ENCODE measurements at regions not wholly inside any gene's neighbourhood (a gene's known extent, or its start where the extent isn't known, plus 50 kb on each side); places are given as distances from the start of the nearest gene placed in this dataset.

DNA sequence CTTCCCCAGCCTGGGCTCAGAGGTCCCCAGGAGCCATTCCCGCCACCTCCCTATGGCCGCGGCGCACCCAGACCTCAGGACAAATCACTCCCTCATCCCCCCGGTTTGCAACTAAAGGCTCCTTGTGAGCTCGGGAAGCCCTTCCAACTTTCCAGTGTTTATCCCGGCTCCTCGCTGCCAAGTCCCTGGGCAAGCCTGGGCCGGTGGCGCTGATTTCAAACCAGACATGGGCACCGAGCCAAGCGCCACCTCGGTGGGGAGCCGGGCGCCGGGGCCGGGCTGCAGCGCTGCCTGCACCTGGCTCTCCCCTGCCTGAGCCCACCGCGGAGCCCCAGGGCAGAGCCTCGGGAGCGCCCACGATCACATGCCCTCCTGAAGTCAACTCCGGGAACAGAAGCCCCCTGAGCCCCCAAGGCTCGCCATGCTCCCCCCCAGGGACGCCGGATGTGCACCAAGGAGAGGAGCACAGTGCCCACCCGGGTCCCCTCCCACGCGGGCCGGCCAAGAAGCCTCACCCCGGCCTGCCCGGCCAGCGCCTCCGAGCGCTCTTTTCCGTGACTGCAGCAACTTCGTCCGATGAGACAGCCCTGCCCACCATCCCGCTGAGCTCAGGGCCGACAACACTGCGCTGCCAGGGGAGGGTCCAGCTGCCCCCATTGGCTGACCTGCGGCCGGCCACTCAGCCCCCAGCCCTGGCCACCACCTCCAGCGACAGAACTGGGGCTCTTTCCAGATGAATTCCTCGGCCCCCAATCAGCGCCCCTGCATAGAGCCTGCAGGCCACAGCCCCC is 50.0 kb downstream of the NCOR2 start:
- no peak for DNase-seq

DNA sequence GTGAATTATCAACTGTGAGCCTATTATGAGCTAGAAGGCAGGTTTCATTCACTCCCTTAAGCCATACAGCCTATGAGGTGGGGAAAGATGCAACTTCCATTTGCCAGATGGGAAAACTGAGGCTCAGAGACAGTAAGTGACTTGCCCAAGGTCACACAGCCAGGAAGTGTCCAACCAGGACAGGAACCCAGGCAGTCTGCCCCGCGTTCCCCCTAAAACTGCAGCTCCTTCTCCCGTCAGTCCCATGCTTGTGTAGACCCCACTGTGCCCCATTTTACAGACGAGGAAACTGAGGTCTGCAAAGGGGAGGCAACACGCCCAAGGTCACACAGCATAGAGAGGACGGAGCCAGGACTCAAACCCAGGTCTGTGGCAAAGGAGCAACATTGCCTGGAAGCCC is 50.6 kb downstream of the NCOR2 start:
- DNase-seq, result no peak

DNA sequence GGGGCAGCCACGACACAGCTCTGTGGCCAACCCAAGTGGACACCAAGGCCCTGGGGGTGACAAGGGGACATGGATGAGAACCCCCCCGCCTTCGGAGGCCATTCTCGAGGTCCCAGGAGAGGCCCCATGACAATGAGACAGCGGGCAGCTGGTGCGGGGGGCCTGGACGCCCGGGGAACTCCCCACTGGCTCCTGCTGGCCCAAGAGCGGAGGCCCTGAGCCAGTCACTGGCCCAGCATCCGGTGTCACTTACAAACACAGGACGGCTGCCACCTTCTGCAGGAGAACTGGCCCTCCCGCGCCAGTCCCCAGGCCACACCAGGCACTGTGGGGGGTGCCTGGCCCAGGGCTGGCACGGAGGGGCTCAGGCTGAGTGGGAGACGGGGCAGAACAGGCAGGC is 51.4 kb downstream of the NCOR2 start:
- DNase-seq, result no peak

GRCh38 chr12:124514996-124515932 is 52.1 kb downstream of the NCOR2 start:
- no peak for DNase-seq

DNA sequence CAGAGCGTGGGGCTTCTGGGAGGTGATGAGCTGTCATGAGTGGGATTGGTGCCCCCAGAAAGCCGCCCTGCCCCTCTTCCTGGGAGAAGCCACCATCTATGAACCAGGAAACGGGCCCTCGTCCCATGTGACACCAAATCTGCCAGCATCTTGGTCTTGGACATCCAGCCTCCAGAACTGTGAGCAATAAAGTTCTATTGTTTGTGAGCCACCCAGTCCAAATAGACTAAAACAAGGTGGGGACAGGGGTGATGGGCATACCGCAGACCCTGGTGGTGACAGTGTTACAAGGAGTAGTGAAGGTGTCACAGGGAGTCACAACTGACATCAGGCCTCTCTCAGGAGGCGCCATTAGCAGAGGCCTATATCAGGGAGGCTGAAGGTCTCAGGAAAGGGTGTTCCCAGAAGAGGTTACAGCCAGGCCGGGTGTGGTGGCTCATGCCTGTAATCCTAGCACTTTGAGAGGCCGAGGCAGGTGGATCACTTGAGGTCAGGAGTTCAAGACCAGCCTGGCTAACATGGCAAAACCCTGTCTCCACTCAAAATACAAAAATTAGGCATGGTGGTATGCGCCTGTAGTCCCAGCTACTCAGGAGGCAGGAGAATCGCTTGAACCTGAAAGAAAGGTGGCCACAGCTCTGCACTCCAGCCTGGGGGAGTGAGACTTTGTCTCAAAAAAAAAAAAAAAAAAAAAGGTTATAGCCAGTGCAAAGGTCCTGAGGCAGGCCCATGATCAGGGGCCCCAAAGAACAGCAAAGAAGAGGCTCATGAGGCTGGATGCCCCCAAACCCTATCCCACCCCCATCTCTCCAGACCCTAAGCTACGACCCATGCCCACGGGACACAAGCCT is 53.0 kb downstream of the NCOR2 start:
- no peak for DNase-seq

DNA sequence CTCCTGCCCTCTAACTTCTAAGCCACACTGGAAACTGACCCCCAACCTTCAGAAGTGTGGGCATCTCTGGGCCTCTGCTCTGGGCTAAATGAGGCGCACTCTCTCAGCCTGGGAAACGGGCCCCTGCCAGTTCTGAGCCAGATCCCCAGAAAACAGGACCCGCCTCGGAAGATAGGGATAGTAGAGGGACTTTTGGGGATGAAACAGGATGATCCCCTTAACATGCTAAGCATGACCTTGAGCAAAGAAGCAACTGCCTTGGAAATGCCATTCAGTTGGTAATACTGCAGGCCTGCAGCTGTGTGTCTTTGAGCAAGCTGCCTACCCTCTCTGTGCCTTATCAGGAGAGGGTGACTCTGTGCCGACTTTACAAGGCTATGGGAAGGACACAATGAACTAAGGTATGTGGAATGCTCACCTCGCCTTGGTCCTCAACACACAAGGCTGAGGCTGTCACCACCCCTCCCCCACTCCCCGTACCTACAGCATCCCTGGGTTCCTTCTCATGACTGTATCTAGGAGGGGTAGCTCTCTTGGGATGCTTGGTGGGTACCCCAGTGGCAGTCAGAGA is 54.0 kb downstream of the NCOR2 start:
- DNase-seq, result no peak

DNA sequence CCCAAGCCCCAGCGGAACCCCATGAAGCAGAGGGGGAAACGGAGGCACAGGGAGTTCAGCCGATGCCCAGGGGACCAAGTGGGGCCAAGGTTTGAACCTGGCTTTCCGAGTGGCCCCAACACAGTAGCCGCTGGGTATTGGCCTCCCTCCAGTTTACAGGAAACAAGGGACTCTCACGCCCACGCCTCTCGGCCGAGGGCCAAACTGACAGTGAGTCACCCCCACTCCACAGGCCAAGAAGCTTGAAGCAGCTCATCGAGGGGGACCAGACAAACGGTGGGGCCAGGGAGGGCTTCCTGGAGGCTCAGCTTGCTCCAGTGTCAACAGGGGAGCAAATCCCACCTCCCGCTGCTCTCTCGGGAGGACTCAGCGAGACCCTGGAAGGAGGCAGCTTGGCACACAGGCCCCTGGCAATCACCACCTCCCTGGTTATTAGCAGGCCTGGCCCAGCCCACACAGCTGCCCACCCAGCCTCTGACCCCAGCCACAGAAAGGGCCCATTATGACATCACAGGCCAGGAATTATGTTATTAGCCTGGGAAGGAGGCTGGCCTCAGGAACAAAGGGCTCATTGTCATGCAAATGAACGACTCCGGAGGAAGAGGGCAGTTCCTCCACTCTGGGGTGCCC is 54.6 kb downstream of the NCOR2 start:
- DNase-seq, result no peak

GRCh38 chr12:124511259-124511985 is 56.0 kb downstream of the NCOR2 start:
- DNase-seq, result no peak

DNA sequence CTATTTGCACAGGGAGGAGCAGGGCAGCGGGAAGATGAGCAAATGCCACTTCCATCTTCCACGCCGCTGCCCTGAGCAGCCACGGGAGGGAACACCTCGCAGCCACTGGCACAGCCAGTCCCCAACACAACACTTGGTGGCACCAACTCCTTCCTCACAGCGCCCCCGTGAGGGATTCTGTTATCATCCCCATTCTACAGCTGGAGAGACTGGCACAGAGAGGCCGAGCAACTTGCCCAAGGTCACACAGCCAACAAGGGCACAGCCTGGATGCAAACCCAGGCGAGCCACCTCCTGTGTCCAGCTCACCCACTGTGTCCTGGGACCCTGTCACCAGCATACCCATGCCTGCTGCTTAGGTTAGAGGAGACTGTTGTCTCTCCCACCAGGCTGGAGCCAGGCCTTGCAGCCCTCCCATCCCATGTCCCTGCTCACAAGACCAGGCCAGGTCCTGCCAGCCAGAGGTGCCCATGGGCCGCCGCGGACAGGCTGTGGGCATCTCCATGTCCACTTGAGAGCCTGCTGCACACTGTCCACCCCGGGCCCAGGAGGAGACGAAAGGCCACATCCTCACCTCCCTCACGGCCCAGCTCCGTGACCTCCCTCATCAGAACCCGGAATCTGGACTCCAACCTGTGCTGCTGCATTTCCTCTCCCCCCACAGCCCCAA is 57.0 kb downstream of the NCOR2 start:
- no peak for DNase-seq

DNA sequence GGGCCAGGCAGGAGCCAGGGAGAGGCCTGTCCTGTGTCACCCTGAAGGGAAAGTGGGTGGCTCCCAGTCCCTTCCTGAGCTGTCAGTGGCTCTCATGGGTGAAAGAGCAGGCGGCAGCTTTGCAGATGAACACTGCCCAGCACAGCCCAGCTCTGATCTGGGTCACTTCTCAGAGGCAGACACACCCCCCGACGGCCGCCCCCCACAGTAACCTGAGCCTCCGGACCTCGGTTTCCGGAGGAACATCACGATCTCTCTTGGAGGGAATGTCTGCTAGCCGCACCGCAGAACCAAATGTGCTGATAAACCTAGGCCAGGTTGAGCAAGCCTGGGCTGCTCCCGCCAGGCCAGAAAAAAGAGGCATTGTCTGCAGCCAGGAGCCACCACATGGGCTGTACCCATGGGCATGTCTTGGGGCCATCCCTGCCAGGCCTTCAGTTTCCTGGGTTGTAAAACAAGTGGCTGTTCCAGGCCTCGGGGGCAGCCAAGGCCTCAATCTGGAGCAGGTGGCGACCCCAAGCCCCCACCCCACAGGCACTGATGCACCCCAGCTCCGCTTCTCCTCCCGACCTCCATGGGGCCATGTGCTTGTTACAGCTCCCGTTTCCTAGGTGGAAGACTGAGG is 57.6 kb downstream of the NCOR2 start:
- no peak for DNase-seq

GRCh38 chr12:124509300-124509675 is 58.1 kb downstream of the NCOR2 start:
- no peak for DNase-seq

- DNase-seq, result no peak
Observed at GRCh38 chr12:124508381-124509079, 58.9 kb downstream of the NCOR2 start.

GRCh38 chr12:124507188-124508109 is 60.0 kb downstream of the NCOR2 start:
- no peak for DNase-seq

GRCh38 chr12:124506832-124507153 is 60.6 kb downstream of the NCOR2 start:
- no peak for DNase-seq

DNA sequence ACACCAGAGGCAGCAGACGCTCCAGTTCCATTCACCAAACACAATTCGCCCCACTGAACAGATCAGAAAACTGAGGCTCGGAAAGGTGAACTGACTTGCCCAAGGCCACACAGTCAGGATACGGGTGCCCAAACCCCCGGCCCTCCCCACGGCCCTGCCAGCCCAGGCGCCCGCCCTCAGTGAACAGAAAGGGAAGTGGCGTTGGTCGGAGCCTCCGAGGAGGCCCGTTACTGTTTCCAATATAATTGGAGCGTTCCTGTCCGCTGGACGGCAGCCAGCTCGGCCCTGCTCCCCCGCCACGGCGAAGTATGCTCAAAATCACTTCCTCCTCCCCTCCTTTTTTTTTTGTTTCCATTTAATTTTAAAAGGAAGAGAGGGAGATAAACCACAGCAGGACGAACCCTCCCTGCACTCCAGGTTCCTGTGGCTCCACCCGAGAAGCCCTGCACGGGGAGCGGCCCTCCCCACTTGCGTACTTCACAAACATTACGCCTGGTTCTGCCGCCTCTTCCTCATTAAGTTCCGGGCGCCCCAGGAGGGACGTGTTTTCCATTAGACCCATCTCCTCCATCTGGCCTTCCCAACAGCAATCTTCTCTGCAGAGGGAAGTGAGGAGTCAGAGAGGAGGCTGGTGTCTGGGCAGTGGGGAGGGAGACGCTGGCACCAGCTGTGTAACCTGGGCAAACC is 61.1 kb downstream of the NCOR2 start:
- no peak for DNase-seq

DNA sequence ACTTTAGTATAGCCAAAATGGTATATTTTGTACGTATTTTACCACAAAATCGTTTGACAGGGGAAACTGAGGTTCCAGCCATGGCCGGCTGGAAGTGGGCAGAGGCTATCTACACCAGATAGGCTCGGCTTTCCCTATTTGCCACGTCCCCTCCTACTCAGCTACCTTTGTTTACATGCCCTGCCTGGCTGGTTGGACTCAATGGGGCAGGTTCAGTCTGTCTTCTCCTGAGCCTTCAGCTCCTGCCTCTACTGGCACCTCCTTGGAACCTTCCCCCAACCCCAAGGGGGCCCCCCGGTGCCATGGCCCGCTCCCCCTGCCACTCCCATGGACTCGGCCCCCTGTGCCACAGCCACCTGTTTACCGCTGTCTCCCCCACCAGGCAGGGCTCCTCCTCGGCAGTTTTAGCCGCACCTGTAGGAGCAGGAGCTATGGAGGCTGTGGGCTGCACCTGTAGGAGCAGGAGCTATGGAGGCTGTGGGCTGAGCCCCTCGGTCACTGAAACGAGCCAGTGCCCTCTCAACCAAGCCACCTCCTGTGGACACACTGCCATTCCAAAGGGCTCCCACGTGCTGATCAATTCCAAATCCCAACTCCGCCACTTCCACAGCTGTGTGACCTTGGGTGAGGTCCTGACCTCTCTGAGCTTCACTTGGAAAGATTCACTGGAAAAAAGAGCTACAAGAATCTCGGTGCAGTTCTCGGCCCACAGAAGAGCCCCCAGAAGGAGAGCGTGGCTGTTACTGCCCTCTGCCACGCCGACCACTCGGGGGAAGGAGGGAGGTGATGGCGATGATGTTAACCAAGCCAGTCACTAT is 62.2 kb downstream of the NCOR2 start:
- no peak for DNase-seq

DNA sequence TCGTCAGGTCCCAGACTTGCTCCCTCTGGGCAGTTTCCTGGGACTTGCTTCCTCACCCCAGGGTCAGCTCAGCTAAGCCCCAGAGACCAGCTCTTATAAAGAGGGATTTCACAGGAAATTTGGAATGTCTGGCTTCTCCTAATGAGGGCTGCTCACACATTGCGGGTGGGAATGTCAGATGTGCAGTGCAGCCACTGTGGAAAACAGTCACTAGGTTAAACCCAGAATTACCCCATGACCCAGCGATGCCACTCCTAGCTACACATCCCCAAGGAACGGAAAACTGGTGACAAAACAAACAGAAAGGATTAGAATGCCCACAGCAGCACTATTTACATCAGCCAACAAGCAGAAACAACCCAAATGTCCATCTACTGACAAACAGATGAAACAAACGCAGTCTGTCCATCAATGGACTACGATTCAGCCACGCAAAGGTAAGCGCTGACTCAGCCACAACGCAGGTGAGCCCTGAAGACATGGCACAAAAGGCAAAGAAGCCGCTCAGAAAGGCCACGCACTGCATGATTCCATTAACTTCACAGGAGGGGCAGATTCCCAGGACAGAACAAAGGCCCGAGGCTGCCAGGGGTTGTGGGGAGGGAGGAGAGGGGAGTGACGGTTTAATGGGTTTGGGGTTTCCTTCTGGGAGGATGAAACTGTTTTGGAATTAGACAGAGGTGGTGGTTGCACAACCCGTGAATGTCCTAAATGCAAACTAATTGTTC is 63.0 kb downstream of the NCOR2 start:
- DNase-seq, result no peak
